Hepatocyte (in vitro differentiated cells): ENCODE measurements at regions not wholly inside any gene's neighbourhood (a gene's known extent, or its start where the extent isn't known, plus 50 kb on each side); places are given as distances from the start of the nearest gene placed in this dataset.

Source experiments
- DNase-seq: peaks from one replicate; pipeline ENCODE4 v3.0.0-alpha.2; 2016; ENCODE audit warnings: low spot score
- H2AFZ ChIP-seq: fragments of 200-600 bp; sonication (generic); 2 replicates; pipeline ENCODE4 v1.6.0; 2016; ENCODE audit warnings: antibody characterized with exemption, mild to moderate bottlenecking
- H3K27ac ChIP-seq: fragments of 200-600 bp; sonication (generic); 2 replicates; pipeline ENCODE4 v1.5.1; 2016; ENCODE audit warnings: mild to moderate bottlenecking
- H3K27me3 ChIP-seq: fragments of 200-600 bp; sonication (generic); 2 replicates; pipeline ENCODE4 v1.6.1; 2016
- H3K36me3 ChIP-seq: fragments of 200-600 bp; sonication (generic); replicated peaks from 2 replicates; pipeline ENCODE4 v1.5.1; 2016; ENCODE audit warnings: low read depth; ENCODE audit not compliant: insufficient read depth
- H3K4me1 ChIP-seq: fragments of 200-600 bp; sonication (generic); 2 replicates; pipeline ENCODE4 v1.5.1; 2016; ENCODE audit warnings: mild to moderate bottlenecking, moderate library complexity; ENCODE audit not compliant: insufficient read depth
- H3K4me2 ChIP-seq: fragments of 200-600 bp; sonication (generic); 2 replicates; pipeline ENCODE4 v1.6.0; 2016
- H3K4me3 ChIP-seq: fragments of 200-600 bp; sonication (generic); 2 replicates; pipeline ENCODE4 v1.5.1; 2016; ENCODE audit warnings: mild to moderate bottlenecking
- H3K79me2 ChIP-seq: fragments of 200-600 bp; sonication (generic); 2 replicates; pipeline ENCODE4 v1.6.0; 2017; ENCODE audit warnings: mild to moderate bottlenecking
- H3K9me2 ChIP-seq: fragments of 200-600 bp; sonication (generic); replicated peaks from 2 replicates; pipeline ENCODE4 v1.6.0; 2017; ENCODE audit warnings: mild to moderate bottlenecking; ENCODE audit not compliant: insufficient read depth
- H3K9me3 ChIP-seq: fragments of 200-600 bp; sonication (generic); 2 replicates; pipeline ENCODE4 v1.5.1; 2016; ENCODE audit warnings: low read depth, mild to moderate bottlenecking
- H4K20me1 ChIP-seq: fragments of 200-600 bp; sonication (generic); 2 replicates; pipeline ENCODE4 v1.6.0; 2016; ENCODE audit warnings: mild to moderate bottlenecking; ENCODE audit not compliant: insufficient read depth, poor library complexity, severe bottlenecking
- EZH2 ChIP-seq: fragments of 200-600 bp; sonication (generic); IDR thresholded peaks from 2 replicates; pipeline ENCODE4 v1.6.1; 2016; ENCODE audit warnings: antibody characterized with exemption, mild to moderate bottlenecking, borderline replicate concordance
- EZH2phosphoT487 ChIP-seq: fragments of 200-600 bp; sonication (generic); IDR thresholded peaks from one replicate; pipeline ENCODE4 v1.6.1; 2018; ENCODE audit warnings: antibody characterized with exemption, mild to moderate bottlenecking, low read depth, moderate library complexity; ENCODE audit not compliant: unreplicated experiment, severe bottlenecking
- WGBS: methylation state at CpG from one replicate; pipeline ENCODE4 v1.1.6; 2016; ENCODE audit warnings: low lambda C conversion rate; ENCODE audit errors: missing lambda C conversion rate; 5-methylcytosine and 5-hydroxymethylcytosine counted together
- TF ChIP-seq, protein P1 (sequence below): fragments of 200-600 bp; sonication (generic); IDR thresholded peaks from 2 replicates; pipeline ENCODE4 v1.5.1; 2016; ENCODE audit warnings: antibody characterized with exemption, mild to moderate bottlenecking; ENCODE audit not compliant: poor library complexity

- no peaks in the 10 kb centered on the region for H3K79me2 ChIP-seq
- no peaks in the 10 kb centered on the region for H3K27me3 ChIP-seq
- no peaks in the 10 kb centered on the region for H4K20me1 ChIP-seq
- no peak overlapping the region for H2AFZ ChIP-seq
- no peaks in the 10 kb centered on the region for H3K4me1 ChIP-seq
- H3K9me2 ChIP-seq: no peaks in the 10 kb centered on the region
- H3K27ac ChIP-seq: no peak overlapping the region
- WGBS: 93% methylated on average over 1 of the region's 1 CpG
- no peak for DNase-seq
- H3K4me3 ChIP-seq: no peak overlapping the region
- no peak for TF ChIP-seq EZH2phosphoT487
- TF ChIP-seq EZH2: no peak
- TF ChIP-seq, protein P1, sequence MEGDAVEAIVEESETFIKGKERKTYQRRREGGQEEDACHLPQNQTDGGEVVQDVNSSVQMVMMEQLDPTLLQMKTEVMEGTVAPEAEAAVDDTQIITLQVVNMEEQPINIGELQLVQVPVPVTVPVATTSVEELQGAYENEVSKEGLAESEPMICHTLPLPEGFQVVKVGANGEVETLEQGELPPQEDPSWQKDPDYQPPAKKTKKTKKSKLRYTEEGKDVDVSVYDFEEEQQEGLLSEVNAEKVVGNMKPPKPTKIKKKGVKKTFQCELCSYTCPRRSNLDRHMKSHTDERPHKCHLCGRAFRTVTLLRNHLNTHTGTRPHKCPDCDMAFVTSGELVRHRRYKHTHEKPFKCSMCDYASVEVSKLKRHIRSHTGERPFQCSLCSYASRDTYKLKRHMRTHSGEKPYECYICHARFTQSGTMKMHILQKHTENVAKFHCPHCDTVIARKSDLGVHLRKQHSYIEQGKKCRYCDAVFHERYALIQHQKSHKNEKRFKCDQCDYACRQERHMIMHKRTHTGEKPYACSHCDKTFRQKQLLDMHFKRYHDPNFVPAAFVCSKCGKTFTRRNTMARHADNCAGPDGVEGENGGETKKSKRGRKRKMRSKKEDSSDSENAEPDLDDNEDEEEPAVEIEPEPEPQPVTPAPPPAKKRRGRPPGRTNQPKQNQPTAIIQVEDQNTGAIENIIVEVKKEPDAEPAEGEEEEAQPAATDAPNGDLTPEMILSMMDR: no peak
- H3K9me3 ChIP-seq: no peaks in the 10 kb centered on the region
- no peak overlapping the region for H3K4me2 ChIP-seq
- H3K36me3 ChIP-seq: no peaks in the 10 kb centered on the region
Measured at GRCh38 chr9:22286661-22287060, 160.0 kb upstream of the DMRTA1 start.

GRCh38 chr9:22288661-22289060 is 158.0 kb upstream of the DMRTA1 start:
- Histone ChIP-seq H4K20me1 (no peaks in the 10 kb centered on the region), H3K79me2 (no peaks in the 10 kb centered on the region), H3K9me2 (no peaks in the 10 kb centered on the region), H3K36me3 (no peaks in the 10 kb centered on the region), H3K4me1 (no peaks in the 10 kb centered on the region), H3K9me3 (no peaks in the 10 kb centered on the region), H3K4me2 (no peak overlapping the region), H3K27ac (no peak overlapping the region), H3K27me3 (no peaks in the 10 kb centered on the region), H2AFZ (no peak overlapping the region), H3K4me3 (no peak overlapping the region)
- no peak for DNase-seq
- TF ChIP-seq, protein P1: no peak
- TF ChIP-seq EZH2 (no peak), EZH2phosphoT487 (no peak)
- WGBS: 96% methylated on average over 1 of the region's 1 CpG

- no peaks in the 10 kb centered on the region for H3K79me2 ChIP-seq
- TF ChIP-seq EZH2phosphoT487 (no peak), EZH2 (no peak)
- TF ChIP-seq, protein P1: peak; percentile 72
- H3K36me3 ChIP-seq: no peaks in the 10 kb centered on the region
- no peak overlapping the region for H3K27ac ChIP-seq
- peak; percentile 71 for DNase-seq
- no peaks in the 10 kb centered on the region for H3K4me1 ChIP-seq
- no peak overlapping the region for H3K4me3 ChIP-seq
- H4K20me1 ChIP-seq: no peaks in the 10 kb centered on the region
- no peaks in the 10 kb centered on the region for H3K9me3 ChIP-seq
- peaks cover 4% of the 10 kb centered on the region for H3K27me3 ChIP-seq
- H3K4me2 ChIP-seq: no peak overlapping the region
- H2AFZ ChIP-seq: no peak overlapping the region
- H3K9me2 ChIP-seq: no peaks in the 10 kb centered on the region
- WGBS: 32% methylated on average over 2 of the region's 2 CpGs
Measured at GRCh38 chr9:22307013-22307711, 139.5 kb upstream of the DMRTA1 start.
